ENCODE measurements at regions not wholly inside any gene's neighbourhood (a gene's known extent, or its start where the extent isn't known, plus 50 kb on each side); places are given as distances from the start of the nearest gene placed in this dataset.

GRCh38 chr5:121226765-121227164 lies 624.9 kb upstream of the FTMT start:
- H3K27ac ChIP-seq (ENCODE audit: extremely low read length, insufficient read depth, low read length), result no peak overlapping the region
- BruUV-seq (replicated peaks), result no TSS peak
- TF ChIP-seq ZNF331 (CRISPR knock-in tag; IDR thresholded peaks at IDR 0.05) (no peak), ZNF20 (CRISPR knock-in tag; IDR thresholded peaks at IDR 0.05) (no peak), NR0B2 (CRISPR knock-in tag; IDR thresholded peaks at IDR 0.05) (no peak), NFAT5 (CRISPR knock-in tag; IDR thresholded peaks at IDR 0.05) (no peak), ZNF513 (CRISPR knock-in tag; conservative IDR thresholded peaks at IDR 0.05) (no peak), JUND (CRISPR knock-in tag; IDR thresholded peaks at IDR 0.05) (no peak), UBTF (CRISPR knock-in tag; IDR thresholded peaks at IDR 0.05) (no peak)
- CTCF ChIA-PET (ENCODE audit: low intra/inter-chr PET ratio, low total read pairs), result no interaction called here
- H3K79me2 ChIP-seq (ENCODE audit: insufficient read depth, low read length), result no peaks in the 10 kb centered on the region
- no peaks in the 10 kb centered on the region for H3K27me3 ChIP-seq (ENCODE audit: control insufficient read depth in 1 of 2, insufficient read depth in 2 of 2, low read length in 2 of 2)
- H4K20me1 ChIP-seq (ENCODE audit: insufficient read depth, low read length), result no peaks in the 10 kb centered on the region
- FAIRE-seq, result no peak
- no peak for ATAC-seq
- in situ Hi-C loops (cut with HindIII; ENCODE audit: extremely low pct_ligation_motif_present, low pct_unique_long_range_greater_than_20kb), result no loop called here
- 0% methylated on average over 2 of the region's 2 CpGs for WGBS (ENCODE audit: low lambda C conversion rate)
- H3K36me3 ChIP-seq (replicated peaks in 1 of 2; ENCODE audit: control insufficient read depth in 1 of 2, insufficient read depth in 2 of 2, low read length in 2 of 2), result no peaks in the 10 kb centered on the region
- no peak overlapping the region for H3K9ac ChIP-seq (ENCODE audit: insufficient read depth, low read depth, low read length)
- intact Hi-C loops (cut with micrococcal nuclease; ENCODE audit: unreplicated experiment), result no loop called here
- POLR2A ChIA-PET, result no interaction called here
- H3K4me2 ChIP-seq (ENCODE audit: low read depth, low read length), result no peak overlapping the region
- H3K9me3 ChIP-seq (ENCODE audit: low read length), result peaks cover 28% of the 10 kb centered on the region
- no peak overlapping the region for H2AFZ ChIP-seq (ENCODE audit: low read length)
- no peaks in the 10 kb centered on the region for H3K4me1 ChIP-seq (ENCODE audit: insufficient read depth, low read length)
- DNase-seq (ENCODE audit: low spot score), result no peak
- H3K4me3 ChIP-seq (replicated peaks in 1 of 3; ENCODE audit: insufficient read depth in 1 of 3, low read depth in 2 of 3, low read length in 3 of 3), result no peak overlapping the region
